ENCODE measurements at regions not wholly inside any gene's neighbourhood (a gene's known extent, or its start where the extent isn't known, plus 50 kb on each side); places are given as distances from the start of the nearest gene placed in this dataset.

DNA sequence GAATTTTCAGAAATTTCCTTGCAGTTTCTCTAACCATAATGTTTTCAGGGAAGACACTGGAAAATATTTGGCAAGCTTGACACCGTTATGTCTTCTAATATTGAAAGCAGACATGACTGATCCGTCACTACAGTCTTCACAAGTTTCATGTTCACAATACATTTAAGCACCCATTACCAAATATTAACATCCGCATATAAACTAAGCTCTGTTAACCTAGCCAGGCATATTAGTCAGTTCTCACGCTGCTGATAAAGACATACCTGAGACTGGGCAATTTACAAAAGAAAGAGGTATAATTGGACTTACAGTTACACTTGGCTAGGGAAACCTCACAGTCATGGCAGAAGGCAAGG, 162.7 kb upstream of the LYSMD4 start:
- Histone ChIP-seq H3K23ac (ENCODE audit: low read depth, low read length) (no peak overlapping the region), H3K9ac (ENCODE audit: low read depth, low read length) (no peak overlapping the region), H2AK9ac (replicated peaks; ENCODE audit: low read depth, low read length, poor library complexity) (no peak overlapping the region), H3K4me1 (ENCODE audit: control insufficient read depth, insufficient read depth, low read length) (no peaks in the 10 kb centered on the region), H3K4me3 (ENCODE audit: insufficient read depth, low read depth, low read length) (no peak overlapping the region), H3K9me1 (ENCODE audit: insufficient read depth, low read length) (no peaks in the 10 kb centered on the region), H3K4ac (ENCODE audit: low read depth, low read length) (no peak overlapping the region), H4K91ac (ENCODE audit: insufficient read depth, low read depth, low read length) (no peak overlapping the region), H3K56ac (ENCODE audit: extremely low read depth, insufficient read depth, low read length) (no peak overlapping the region), H3K14ac (replicated peaks; ENCODE audit: low read depth, low read length) (no peak overlapping the region), H2BK120ac (ENCODE audit: low read depth, low read length) (no peak overlapping the region), H3K27ac (ENCODE audit: insufficient read depth, low read length) (no peak overlapping the region), H4K20me1 (ENCODE audit: insufficient read depth, low read length) (no peaks in the 10 kb centered on the region), H4K5ac (ENCODE audit: low read depth, low read length) (no peak overlapping the region), H3K27me3 (ENCODE audit: control insufficient read depth, insufficient read depth, low read length) (no peaks in the 10 kb centered on the region), H3K36me3 (ENCODE audit: control insufficient read depth, insufficient read depth, low read length) (no peaks in the 10 kb centered on the region), H2AK5ac (ENCODE audit: low read depth, low read length) (no peak overlapping the region), H2AFZ (replicated peaks; ENCODE audit: low read length, poor library complexity) (no peak overlapping the region), H4K8ac (ENCODE audit: low read depth in 2 of 2, low read length in 2 of 2) (no peak overlapping the region), H2BK5ac (ENCODE audit: low read depth, low read length, poor library complexity, severe bottlenecking) (no peak overlapping the region), H3K79me1 (ENCODE audit: low read depth in 1 of 2, low read length in 2 of 2) (no peaks in the 10 kb centered on the region), H3K18ac (ENCODE audit: low read depth, low read length) (no peak overlapping the region), H2BK15ac (ENCODE audit: low read depth, low read length) (no peak overlapping the region), H2BK20ac (ENCODE audit: low read depth, low read length) (no peak overlapping the region), H3K9me3 (ENCODE audit: control insufficient read depth, insufficient read depth, low read length) (no peaks in the 10 kb centered on the region), H3K4me2 (ENCODE audit: low read depth, low read length) (no peak overlapping the region)
- dilution Hi-C loops (cut with HindIII; ENCODE audit: low sequenced_read_pairs, unreplicated experiment) = no loop called here
- intact Hi-C loops (cut with micrococcal nuclease) = no loop called here
- TF ChIP-seq CEBPB (IDR thresholded peaks at IDR 0.05; ENCODE audit: low read depth, low read length) (no peak), CHD1 (IDR thresholded peaks at IDR 0.05; ENCODE audit: low read depth, low read length) (no peak)
- ChIA-PET CTCF (no interaction called here), POLR2A (ENCODE audit: unreplicated experiment) (no interaction called here)
- ATAC-seq (ENCODE audit: low read depth) = no peak
- in situ Hi-C loops (cut with MboI; ENCODE audit: low sequenced_read_pairs) = no loop called here
- 71% methylated on average over 2 of the region's 4 CpGs; no CpG with 5 or more reads in 1 of the 2 experiments for WGBS, 2 experiments (ENCODE audit: extremely low coverage in 2 of 2, insufficient read length in 1 of 2)
- no TSS peak for BruUV-seq (replicated peaks)
- DNase-seq = no peak
